ENCODE measurements at regions not wholly inside any gene's neighbourhood (a gene's known extent, or its start where the extent isn't known, plus 50 kb on each side); places are given as distances from the start of the nearest gene placed in this dataset.

DNA sequence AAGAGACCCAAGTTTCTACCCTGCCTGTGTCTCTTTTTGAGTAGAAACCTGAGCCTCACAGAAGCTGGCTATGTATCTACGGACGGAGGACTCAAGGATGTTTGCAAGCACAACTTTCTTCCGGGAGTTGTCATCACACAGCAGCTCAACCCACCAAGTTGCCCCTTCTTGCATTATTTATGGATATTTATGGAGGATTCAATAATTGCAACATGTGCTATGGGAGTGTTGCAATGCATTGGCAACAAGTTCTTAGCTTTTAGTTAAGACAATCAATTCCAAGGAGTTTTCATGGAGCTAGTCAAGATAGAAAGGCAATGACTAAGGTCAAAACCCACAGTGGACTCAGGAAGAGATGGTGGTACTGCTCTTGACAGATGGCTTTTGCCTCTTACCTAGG lies 336.9 kb downstream of the ENC1 start:
- TF ChIP-seq, protein P1, sequence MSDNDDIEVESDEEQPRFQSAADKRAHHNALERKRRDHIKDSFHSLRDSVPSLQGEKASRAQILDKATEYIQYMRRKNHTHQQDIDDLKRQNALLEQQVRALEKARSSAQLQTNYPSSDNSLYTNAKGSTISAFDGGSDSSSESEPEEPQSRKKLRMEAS (IDR thresholded peaks at IDR 0.05; ENCODE audit: insufficient read depth, insufficient read length) = no peak
- no peak for TF ChIP-seq POLR2A (IDR thresholded peaks at IDR 0.05; ENCODE audit: low read depth, low read length)
- no peak for TF ChIP-seq EZH2 (IDR thresholded peaks at IDR 0.05; ENCODE audit: borderline replicate concordance, low read depth, low read length, severe bottlenecking)
- TF ChIP-seq CTCF (IDR thresholded peaks at IDR 0.05; ENCODE audit: extremely low read depth in 1 of 2, insufficient read depth in 1 of 2, low read depth in 1 of 2, low read length in 2 of 2) = no peak

All from endothelial cell of umbilical vein (primary cell).